OCI-LY7 (cell line): ENCODE measurements at regions not wholly inside any gene's neighbourhood (a gene's known extent, or its start where the extent isn't known, plus 50 kb on each side); places are given as distances from the start of the nearest gene placed in this dataset.

Experiments used
- BruUV-seq: library from RNA; stranded (reverse); fragments of 400-500 nt; replicated peaks from 2 replicates; lab custom pipeline; 2021; lab: Mats Ljungman, UMichigan
- CTCF ChIA-PET: fragments of 300-600 bp; sonication (Branson Sonifier 250); formaldehyde crosslinking; loops from one replicate; lab custom pipeline; 2022; ENCODE audit warnings: antibody characterized with exemption; ENCODE audit not compliant: unreplicated experiment; lab: Charles Lee
- POLR2A ChIA-PET: fragments of 300-600 bp; sonication (Branson Sonifier 250); formaldehyde crosslinking; loops from one replicate; lab custom pipeline; 2022; ENCODE audit warnings: antibody characterized with exemption; lab: Charles Lee
- DNase-seq: peaks from one replicate; pipeline ENCODE4 v3.0.0-alpha.2; 2015; ENCODE audit warnings: low spot score
- H2AFZ ChIP-seq: fragments of 200-600 bp; sonication (generic), shearing (Covaris generic); 2 replicates; pipeline ENCODE4 v1.6.1; 2014; ENCODE audit warnings: mild to moderate bottlenecking, antibody characterized with exemption, low read length, moderate library complexity
- H3K27ac ChIP-seq: fragments of 200-600 bp; sonication (generic); 2 replicates; pipeline ENCODE4 v1.5.1; 2014; ENCODE audit warnings: mixed run types, low read depth, mild to moderate bottlenecking, moderate library complexity, low read length, inconsistent platforms; ENCODE audit not compliant: poor library complexity, severe bottlenecking
- H3K36me3 ChIP-seq: fragments of 200-600 bp; sonication (generic); 2 replicates; pipeline ENCODE4 v1.6.1; 2014; ENCODE audit warnings: mild to moderate bottlenecking, antibody characterized with exemption, low read length, moderate library complexity, mixed read lengths; ENCODE audit not compliant: insufficient read depth
- H3K4me1 ChIP-seq: fragments of 200-600 bp; sonication (generic); 2 replicates; pipeline ENCODE4 v1.5.1; 2014; ENCODE audit warnings: mild to moderate bottlenecking, low read length; ENCODE audit not compliant: insufficient read depth, poor library complexity, severe bottlenecking
- H3K4me2 ChIP-seq: fragments of 200-600 bp; sonication (generic); 2 replicates; pipeline ENCODE4 v1.6.1; 2014; ENCODE audit warnings: mild to moderate bottlenecking, low read length
- H3K4me3 ChIP-seq: fragments of 200-600 bp; sonication (generic); 2 replicates; pipeline ENCODE4 v1.5.1; 2014; ENCODE audit warnings: mild to moderate bottlenecking, low read depth, low read length; ENCODE audit not compliant: poor library complexity, severe bottlenecking
- H3K79me2 ChIP-seq: fragments of 200-600 bp; sonication (generic); 2 replicates; pipeline ENCODE4 v1.6.1; 2016; ENCODE audit warnings: low read depth, mild to moderate bottlenecking, low read length, moderate library complexity, mixed read lengths; ENCODE audit not compliant: insufficient read depth
- H3K9me2 ChIP-seq: fragments of 200-600 bp; sonication (generic); 2 replicates; pipeline ENCODE4 v1.6.1; 2016; ENCODE audit warnings: mild to moderate bottlenecking, low read length, mixed read lengths; ENCODE audit not compliant: insufficient read depth
- H3K9me3 ChIP-seq: fragments of 200-600 bp; sonication (generic); 2 replicates; pipeline ENCODE4 v1.6.1; 2014; ENCODE audit warnings: mild to moderate bottlenecking, mixed run types, low read length, mixed read lengths
- H4K20me1 ChIP-seq: fragments of 200-600 bp; sonication (generic); 2 replicates; pipeline ENCODE4 v1.6.1; 2014; ENCODE audit warnings: mild to moderate bottlenecking, antibody characterized with exemption, low read length, moderate library complexity, mixed read lengths; ENCODE audit not compliant: insufficient read depth
- CTCF ChIP-seq: fragments of 200-600 bp; sonication (generic); conservative IDR thresholded peaks from 2 replicates; pipeline ENCODE4 v1.5.1; 2014; ENCODE audit warnings: mild to moderate bottlenecking, antibody characterized with exemption, low read length, moderate library complexity, mixed read lengths
- EZH2phosphoT487 ChIP-seq: fragments of 200-600 bp; sonication (generic); IDR thresholded peaks from 2 replicates; pipeline ENCODE4 v1.6.1; 2018; ENCODE audit warnings: low read depth, borderline replicate concordance, mild to moderate bottlenecking, mixed run types, antibody characterized with exemption, low read length, moderate library complexity, mixed read lengths
- intact Hi-C: fragments of 100-400 bp; cut with micrococcal nuclease; formaldehyde crosslinking; loops from one replicate; pipeline ENCODE4 v1.10.0; 2022; ENCODE audit not compliant: unreplicated experiment

DNA sequence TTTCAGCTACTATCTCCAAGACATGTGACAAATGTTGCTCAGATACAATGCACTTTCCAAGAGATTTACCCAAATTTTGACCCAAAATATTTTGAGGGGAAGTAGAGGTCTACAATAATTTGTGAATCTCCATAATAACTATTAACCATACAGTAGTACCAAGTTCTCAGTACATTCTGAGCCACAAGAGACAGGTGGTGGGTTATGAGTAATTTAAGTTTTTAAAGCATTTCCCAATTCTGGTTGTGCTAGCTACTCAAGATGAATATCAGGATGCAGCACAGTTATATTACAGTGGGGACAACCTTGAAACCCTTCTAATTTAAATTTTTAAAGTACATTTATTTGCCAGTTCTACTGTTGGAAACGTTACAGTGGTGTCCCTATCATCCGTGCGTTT, 92.2 kb upstream of the MITF start:
- Histone ChIP-seq H4K20me1 (no peaks in the 10 kb centered on the region), H3K4me1 (no peaks in the 10 kb centered on the region), H3K9me2 (no peaks in the 10 kb centered on the region), H3K79me2 (no peaks in the 10 kb centered on the region), H3K4me3 (no peak overlapping the region), H2AFZ (no peak overlapping the region), H3K27ac (no peak overlapping the region), H3K9me3 (no peaks in the 10 kb centered on the region), H3K4me2 (no peak overlapping the region), H3K36me3 (no peaks in the 10 kb centered on the region)
- CTCF ChIA-PET, result no interaction called here
- BruUV-seq, result no TSS peak
- TF ChIP-seq EZH2phosphoT487 (no peak), CTCF (no peak)
- intact Hi-C loops, result no loop called here
- POLR2A ChIA-PET, result interaction anchor here (0.5 to 0.8 kb wide), 2 partner anchors 150 to 263 kb away, joined by 3 to 4 read pairs; no protein-coding TSS in a partner anchor
- no peak for DNase-seq

DNA sequence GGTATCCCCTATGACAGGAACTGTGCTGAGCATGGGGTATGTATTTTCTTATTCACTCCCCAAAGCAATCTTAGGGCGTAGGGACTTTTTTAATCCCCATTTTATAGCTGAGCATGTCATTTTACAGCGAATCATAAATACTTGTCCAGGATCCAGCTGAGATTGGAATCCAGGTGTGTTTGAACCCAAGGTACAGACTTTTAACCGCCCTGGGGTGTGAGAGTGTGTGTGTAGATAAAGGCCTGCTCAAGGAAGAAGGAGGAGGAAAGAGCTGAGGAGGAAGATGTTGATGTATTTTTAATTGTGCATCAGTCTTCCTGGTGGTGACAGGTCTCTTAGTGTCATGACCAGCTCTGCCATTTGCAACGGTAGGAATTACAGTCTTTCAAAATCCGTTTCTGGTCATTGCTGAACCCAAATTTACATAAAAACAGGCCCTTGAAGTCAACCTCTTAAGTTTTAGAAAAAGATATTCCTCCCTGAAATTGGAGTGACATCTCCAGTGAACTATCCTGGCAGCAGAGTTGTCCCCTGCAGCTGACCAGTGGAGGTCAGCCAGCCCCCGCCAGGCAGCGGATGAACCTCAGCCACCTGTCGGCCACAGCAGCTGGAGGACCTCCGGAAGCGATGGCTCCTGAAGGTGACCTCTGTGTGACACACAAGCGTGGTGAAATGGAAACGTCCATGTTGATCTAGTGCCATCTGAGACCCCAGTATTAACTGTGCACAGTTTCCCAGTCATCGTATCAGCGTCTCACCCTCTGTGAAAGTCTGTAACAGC, 92.8 kb upstream of the MITF start:
- TF ChIP-seq CTCF (no peak), EZH2phosphoT487 (no peak)
- no TSS peak for BruUV-seq
- ChIA-PET POLR2A (interaction anchor here (0.5 to 0.8 kb wide), 2 partner anchors 150 to 263 kb away, joined by 3 to 4 read pairs; no protein-coding TSS in a partner anchor), CTCF (no interaction called here)
- H3K4me2 ChIP-seq, result no peak overlapping the region
- no peaks in the 10 kb centered on the region for H4K20me1 ChIP-seq
- H3K4me1 ChIP-seq, result no peaks in the 10 kb centered on the region
- H3K27ac ChIP-seq, result no peak overlapping the region
- H3K79me2 ChIP-seq, result no peaks in the 10 kb centered on the region
- H3K9me3 ChIP-seq, result no peaks in the 10 kb centered on the region
- no peaks in the 10 kb centered on the region for H3K9me2 ChIP-seq
- intact Hi-C loops, result no loop called here
- DNase-seq, result no peak
- H3K4me3 ChIP-seq, result no peak overlapping the region
- no peaks in the 10 kb centered on the region for H3K36me3 ChIP-seq
- H2AFZ ChIP-seq, result no peak overlapping the region

- H3K9me3 ChIP-seq, result no peaks in the 10 kb centered on the region
- ChIA-PET CTCF (no interaction called here), POLR2A (no interaction called here)
- H3K79me2 ChIP-seq, result no peaks in the 10 kb centered on the region
- H3K9me2 ChIP-seq, result no peaks in the 10 kb centered on the region
- no peak overlapping the region for H2AFZ ChIP-seq
- TF ChIP-seq CTCF (no peak), EZH2phosphoT487 (no peak)
- H3K27ac ChIP-seq, result no peak overlapping the region
- H3K4me2 ChIP-seq, result no peak overlapping the region
- intact Hi-C loops, result no loop called here
- no peak overlapping the region for H3K4me3 ChIP-seq
- H3K4me1 ChIP-seq, result no peaks in the 10 kb centered on the region
- no peaks in the 10 kb centered on the region for H4K20me1 ChIP-seq
- BruUV-seq, result no TSS peak
- H3K36me3 ChIP-seq, result no peaks in the 10 kb centered on the region
- no peak for DNase-seq
These were observed 96.7 kb upstream of the MITF start for GRCh38 chr3:69642606-69643005.
